ENCODE measurements at regions not wholly inside any gene's neighbourhood (a gene's known extent, or its start where the extent isn't known, plus 50 kb on each side); places are given as distances from the start of the nearest gene placed in this dataset.
"Not testable (repeated sequence)": the region's sequence is repeated elsewhere in the genome, so short reads cannot be mapped to it uniquely, and the experiment has no call there.

DNA sequence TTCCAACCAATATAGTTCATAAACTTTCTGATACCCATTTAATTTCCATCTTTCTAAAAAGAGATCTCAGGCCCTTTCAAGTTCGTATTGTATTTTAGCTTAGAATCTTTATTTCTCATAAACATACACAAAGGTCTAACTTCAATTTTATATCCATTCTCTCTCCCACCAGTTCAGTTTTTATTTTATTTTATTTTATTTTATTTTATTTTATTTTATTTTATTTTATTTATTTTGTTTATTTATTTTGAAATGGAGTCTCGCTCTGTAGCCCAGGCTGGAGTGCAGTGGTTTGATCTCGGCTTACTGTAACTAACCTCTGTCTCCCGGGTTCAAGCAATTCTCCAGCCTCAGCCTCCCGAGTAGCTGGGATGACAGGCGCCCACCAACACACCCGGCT, 552.8 kb downstream of the SLITRK5 start:
- no peak for DNase-seq (ENCODE audit: low read depth)

DNA sequence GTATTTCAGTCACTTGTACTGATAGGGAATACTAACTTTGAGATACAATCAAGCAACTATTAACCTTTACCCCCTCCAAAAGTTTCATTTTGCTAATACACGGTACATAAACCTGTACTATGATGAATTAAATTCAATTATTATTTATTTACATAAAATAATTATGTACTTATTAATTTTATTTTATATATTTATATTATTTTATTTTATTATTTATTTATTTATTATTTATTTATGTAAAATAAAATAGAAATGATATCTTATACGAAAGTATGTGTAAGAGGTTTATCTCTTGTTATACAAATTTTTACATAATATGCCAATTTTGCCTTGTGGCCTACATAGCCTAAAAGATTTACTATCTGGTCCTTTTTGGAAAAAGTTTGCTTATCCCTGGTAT, 564.3 kb downstream of the SLITRK5 start:
- DNase-seq (ENCODE audit: low read depth): no peak

DNA sequence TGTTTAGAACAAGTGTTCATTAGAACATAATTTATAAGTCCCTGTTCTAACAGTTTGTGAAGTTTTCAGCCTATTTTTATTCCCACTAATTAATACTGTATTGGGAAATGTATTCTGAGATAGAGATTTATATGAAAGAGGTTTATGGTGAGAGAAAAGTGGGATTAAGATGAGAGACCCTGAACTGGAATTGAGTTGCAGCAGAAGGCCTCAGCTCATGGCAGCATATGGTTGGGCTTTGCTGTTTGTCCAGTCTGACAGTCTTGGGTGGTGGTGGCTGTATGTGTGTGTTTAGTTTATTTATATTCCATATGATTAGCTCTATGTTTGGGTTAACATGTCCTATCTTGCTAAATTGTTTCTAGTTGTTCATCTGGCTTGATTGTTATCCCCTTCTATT, 575.1 kb downstream of the SLITRK5 start:
- no peak for DNase-seq (ENCODE audit: low read depth)

DNA sequence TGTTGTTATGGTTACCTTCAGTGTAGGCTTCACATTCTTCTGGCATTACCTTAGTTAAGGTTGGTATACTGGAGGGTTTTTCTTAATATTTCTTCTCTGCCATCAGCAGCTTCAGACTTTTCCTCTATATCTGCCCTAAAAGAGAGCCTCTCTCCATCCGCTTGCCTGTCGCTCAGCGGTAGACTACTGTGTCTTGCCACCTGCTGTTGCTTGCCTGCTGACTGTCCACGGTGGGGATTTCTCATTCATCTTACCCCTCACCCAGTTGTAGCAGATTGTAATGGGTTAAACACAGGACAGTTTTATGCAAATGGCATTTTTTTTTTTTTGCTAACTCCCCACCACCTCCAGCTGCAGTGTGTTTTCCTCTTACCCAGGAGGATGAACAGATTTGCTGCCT, 577.2 kb downstream of the SLITRK5 start:
- DNase-seq (ENCODE audit: low read depth): no peak

DNA sequence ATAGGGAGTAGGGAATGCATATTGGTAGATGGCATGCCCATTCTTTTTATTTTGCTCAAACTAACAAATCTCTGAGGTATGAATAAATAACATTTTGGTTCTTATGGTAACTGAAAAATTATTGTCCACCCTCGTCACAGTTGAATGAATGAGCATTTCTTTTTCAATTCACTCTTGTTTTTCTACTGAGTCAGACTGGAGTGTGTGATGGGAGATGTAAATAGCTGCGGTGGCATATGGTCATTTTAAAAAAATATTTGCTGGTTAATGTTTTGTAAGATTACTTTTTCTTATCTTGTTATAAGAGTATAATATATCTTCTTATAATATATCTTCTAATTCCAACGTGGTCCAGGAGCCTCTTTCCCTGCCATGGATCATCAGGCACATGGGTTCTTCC, 586.5 kb downstream of the SLITRK5 start:
- no peak for DNase-seq (ENCODE audit: low read depth)

DNA sequence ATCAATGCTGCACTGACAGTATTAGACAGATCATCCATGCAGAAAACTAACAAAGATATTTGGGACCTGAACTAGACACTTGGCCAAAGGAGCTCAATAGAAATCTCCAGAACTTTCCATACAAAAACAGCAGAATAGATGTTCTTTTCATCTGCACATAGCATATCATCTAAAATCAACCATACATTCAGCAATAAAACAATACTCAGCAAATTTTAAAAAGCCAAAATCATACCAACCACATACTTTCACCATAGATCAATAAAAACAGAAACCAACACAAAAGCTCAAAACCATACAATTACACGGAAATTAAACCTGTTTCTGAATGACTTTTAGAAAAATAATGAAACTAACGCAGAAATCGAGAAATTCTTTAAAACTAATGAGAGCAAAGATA, 592.6 kb downstream of the SLITRK5 start:
- no peak for DNase-seq (ENCODE audit: low read depth)

DNA sequence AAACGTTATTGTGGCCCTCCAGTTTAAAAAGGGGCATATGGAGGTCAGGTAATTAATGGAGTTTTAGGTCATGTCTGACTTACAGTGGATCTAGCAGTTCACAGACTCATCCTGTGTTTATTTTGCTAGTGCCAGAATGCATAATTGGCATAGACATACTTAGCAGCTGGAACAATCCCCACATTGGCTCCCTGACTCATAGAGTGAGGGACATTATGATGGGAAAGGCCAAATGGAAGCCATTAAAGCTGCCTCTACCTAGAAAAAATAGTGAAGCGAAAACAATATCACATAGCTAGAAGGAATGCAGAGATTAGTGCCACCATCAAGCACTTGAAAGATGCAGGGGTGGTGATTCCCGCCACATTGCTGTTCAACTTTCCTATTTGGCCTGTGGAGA, 610.7 kb downstream of the SLITRK5 start:
- DNase-seq (ENCODE audit: low read depth): no peak

DNA sequence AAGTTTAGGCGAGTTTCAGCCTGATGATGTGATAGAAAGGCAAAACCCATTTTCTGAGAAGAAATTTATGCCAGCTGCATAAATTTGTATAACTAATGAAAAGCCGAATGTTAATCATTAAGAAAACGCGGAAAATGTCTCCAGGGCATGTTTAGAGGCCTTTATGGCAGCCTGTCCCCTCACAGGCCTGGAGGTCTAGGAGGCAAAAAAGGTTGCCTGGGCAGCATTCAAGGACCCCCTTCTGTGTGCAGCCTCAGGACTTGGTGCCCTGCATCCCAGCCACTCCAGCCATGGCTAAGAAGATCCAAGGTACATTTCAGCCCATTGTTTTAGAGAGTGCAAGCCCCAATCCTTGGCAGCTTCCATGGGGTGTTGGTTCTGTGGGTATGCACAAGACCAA, 614.2 kb downstream of the SLITRK5 start:
- no peak for DNase-seq (ENCODE audit: low read depth)

DNA sequence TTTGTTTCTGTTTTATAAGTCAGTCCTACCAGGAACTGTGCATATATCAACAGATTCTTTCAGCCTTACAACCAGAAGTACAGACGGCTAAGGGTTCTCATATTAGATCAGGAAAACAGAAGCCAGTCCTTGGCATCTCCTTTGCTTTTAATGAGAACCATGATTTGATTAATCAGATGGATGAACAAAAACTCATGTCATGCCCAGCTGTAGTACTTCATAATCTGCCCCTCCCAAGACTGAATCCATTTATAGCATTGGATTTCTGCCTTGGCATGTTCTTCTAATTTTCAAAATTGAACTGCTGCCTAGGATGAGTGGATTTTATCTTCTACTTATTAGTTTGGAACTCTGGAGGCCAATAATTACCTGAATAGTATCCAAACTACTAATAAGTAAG, 617.2 kb downstream of the SLITRK5 start:
- DNase-seq (ENCODE audit: low read depth): no peak

DNA sequence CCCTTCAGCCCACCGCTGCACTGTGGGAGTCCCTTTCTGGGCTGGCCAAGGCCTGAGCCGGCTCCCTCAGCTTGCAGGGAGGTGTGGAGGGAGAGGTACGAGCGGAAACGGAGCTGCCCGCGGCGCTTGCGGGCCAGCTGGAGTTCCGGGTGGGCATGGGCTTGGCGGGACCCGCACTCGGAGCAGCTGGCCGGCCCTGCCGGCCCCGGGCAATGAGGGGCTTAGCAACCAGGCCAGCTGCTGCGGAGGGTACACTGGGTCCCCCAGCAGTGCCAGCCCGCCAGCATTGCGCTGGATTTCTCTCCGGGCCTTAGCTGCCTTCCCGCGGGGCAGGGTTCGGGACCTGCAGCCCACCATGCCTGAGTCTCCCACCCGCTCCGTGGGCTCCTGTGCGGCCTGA, 620.6 kb downstream of the SLITRK5 start:
- DNase-seq (ENCODE audit: low read depth): not testable (repeated sequence)

DNA sequence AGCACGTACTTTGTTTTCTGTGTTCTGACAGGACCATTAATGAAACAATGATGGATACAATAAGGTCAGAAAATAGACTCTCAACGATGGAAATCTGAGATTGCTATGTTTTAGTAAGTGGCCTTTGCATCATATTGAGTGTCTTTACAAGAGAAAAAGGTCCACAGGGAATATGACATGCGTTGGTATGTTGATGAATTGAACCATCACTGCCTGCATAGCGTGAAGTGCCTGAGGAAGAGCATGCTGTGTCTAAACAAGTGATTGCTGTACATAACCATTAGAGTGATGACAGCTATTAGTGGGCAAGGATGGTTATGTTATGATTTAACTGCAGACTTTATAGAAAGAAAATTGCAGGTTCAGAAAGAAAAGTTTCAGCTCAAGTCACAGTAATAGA, 623.2 kb downstream of the SLITRK5 start:
- DNase-seq (ENCODE audit: low read depth): no peak

DNA sequence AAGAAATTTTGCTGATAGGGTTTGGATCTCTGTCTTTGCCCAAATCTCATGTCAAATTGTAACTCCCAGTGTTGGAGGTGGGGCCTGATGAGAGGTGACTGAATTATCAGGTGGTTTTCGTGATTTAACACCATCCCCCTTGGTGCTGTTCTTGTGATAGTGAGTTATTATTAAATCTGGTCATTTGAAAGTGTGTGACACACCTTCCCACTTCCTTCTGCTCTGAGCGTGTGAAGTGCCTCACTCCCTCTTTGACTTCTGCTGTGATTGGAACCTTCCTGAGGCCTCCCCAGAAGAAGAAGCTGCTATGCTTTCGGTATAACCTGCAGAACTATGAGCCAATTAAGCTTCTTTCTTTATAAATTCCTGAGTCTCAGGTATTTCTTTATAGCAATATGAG, 632.0 kb downstream of the SLITRK5 start:
- DNase-seq (ENCODE audit: low read depth): no peak

DNA sequence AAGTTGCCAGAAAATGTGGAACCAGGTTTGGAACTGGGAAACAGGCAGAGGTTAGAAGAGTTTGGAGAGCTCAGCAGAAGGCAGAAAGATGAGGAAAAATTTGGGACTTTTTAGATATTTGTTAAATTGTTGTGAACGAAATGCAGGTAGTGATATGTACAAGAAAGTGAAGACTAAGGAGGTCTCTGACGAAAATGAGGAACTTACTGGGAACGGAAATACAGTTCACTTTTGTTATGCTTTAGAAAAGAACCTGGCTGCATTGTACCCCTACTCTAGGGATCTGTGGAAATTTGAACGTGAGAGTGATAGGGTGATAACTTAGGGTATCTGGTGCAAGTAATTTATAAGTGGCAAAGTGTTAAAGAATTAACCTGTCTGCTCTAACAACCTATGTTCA, 632.4 kb downstream of the SLITRK5 start:
- DNase-seq (ENCODE audit: low read depth): no peak

DNA sequence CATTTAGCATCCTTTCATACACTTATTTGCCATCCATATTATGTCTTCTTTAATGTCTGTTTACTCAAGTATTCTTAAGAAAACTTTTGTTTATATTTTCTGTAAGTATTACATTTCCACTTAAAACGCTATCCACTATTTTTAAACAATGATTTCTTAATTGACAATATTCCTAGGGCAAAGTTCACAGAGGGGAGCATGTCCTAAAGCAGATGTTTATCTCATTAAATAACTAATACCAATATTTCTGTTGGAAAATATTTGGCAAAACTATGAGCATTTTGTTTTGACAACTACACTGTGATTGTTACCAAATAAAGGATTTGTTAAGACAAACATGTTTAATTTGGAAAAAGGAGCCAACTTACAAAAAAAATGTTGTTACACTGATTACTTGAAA, 643.3 kb downstream of the SLITRK5 start:
- DNase-seq (ENCODE audit: low read depth): no peak

DNA sequence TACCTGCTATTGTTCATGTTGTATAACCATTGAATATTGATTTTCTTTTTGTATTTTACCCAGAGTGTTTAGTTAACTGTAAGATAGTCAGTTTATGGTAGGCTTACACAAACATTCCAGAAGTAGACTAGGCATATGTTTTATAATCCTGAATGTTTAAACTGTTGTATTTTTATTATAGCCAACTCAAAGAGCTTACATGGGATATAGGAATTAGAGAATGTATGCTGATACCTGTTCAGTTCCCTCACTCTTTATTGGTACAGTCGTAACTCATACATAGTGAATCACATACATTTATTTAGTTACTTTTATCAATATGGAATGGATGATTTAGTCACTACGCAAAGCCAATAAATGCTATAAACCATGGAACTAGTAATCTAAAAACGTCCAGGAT, 657.9 kb downstream of the SLITRK5 start:
- DNase-seq (ENCODE audit: low read depth): no peak

DNA sequence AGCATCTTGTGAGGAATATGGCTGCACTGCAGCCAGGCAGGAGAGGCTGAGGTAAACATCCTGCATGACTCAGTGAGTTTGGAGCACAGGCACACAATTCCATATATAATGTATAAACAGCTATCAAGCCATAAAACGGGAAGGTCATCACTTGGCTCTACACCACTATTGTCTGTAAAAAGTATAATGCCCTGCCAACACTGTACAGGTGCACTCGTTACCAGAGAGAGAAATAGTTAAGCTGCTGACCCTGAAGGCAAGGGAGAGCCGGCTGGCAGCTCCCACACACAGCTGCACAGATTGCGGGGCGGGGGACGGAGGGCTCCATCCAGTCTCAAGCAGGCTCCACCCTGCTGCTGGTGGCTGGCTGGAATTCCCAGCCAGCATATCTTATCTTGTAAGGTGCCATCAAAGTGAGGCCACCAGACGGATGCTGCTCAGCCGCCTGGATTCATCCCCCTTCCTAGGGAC, 668.1 kb downstream of the SLITRK5 start:
- DNase-seq (ENCODE audit: low read depth): no peak

DNA sequence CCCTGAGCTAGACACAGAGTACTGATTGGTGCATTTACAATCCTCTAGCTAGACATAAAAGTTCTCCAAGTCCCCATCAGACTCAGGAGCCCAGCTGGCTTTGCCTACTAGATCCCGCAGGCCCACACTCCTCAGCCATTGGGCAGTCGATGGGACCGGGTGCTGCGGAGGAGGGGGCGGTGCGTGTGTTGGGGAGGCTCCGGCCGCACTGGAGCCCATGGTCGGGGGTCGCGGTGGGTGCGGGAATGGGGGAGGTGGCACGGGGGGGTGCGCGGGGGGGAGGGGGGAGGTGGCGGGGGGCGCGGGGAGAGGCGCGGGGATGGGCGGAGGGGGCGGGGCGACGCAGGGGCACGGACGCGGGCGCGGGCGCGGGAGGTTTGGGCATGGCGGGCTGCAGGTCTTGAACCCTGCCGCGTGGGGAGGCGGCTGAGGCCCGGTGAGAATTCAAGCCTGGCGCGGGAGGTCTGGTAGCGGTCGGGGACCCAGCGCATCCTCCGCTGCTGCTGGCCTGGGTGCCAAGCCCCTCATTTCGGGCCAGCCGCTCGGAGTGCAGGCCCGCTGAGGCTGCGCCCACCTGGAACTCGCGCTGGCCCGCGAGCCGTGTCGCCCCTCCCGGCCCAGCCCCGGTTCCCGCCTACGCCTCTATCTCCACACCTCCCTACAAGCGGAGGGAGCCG, 674.1 kb downstream of the SLITRK5 start:
- no peak for DNase-seq (ENCODE audit: low read depth)

DNA sequence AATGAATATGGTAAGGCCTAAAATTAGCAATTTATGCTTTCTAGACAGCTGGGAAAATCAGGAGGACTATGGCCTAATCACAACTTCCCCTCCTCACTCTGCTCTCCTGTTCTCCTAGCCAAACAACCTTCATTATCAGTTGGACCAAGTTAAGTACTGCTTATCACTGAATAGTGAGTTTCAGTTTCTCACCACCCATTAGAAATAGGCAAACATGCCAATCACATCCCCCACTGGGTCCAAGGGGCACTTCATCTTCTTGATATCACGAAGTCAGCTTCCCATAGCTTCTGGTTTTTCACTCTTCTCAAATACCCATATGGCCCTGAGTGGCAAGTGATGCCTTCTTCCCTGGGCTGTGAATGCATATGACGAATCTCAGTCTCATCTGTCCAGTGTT, 689.6 kb downstream of the SLITRK5 start:
- no peak for DNase-seq (ENCODE audit: low read depth)

DNA sequence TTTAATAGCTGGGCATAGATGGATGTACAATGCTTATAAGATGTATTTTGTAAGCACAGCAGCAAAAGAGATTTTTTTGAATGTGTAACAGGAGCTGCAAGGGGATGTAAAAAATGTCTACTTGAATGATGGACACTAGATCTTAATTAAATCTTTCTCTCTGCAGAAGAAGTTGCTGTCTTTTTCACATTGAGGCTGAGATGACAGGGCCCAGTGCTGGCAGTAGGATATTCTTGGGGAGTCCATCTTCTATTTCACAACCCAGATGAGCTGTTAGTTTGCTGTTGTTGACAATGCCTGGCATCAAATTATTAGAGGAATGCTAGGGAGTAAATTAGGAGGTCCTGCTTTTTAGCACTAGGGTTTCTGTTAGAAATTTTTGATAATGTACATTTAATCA, 698.7 kb downstream of the SLITRK5 start:
- no peak for DNase-seq (ENCODE audit: low read depth)

DNA sequence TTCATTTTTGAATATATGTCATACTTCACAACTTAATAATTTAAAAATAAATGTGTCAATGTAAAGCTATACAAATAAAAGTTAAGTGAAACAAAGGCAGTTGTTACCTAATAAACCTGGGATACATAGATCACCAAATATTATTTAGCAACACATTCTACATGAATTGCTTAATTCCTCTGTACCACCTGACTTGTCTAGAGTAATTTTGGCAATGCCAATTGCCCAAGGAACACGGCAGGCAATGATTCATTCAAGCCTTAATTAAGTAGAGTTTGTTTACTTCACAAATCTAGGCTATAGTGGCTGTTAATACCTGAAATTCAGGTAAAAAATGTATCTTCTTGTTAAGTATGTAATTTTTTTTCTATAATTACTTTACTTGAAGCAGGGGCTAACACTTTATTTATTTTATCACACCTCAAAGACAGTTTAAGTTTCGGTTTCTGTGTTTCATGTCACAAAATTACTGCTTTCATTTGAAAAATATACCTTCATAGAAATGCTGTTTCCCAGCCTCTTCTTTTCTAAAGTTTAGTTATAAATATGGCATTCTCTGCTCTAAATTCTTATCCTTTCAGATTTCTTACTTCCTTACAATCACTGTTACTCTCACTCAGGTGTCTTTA, 705.7 kb downstream of the SLITRK5 start:
- DNase-seq (ENCODE audit: low read depth): no peak

DNA sequence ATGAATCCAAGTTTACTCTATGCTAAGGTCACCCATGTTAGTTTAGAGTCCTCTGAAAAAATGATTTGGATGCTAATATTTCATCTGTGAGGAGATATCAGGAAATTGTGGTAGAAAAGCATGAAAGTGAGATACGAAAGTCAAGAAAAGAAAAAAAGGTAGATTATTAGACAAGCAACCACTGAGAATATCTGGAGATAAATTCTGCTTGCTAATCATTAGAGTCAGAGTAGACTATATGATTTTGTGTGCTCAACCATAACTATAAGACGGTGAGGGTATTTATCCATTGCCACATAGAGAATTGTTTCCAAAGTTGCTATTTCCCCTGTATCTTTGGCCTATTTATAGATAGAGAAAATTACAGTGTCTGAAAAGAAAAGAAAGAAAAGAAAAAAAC, 706.7 kb downstream of the SLITRK5 start:
- no peak for DNase-seq (ENCODE audit: low read depth)

DNA sequence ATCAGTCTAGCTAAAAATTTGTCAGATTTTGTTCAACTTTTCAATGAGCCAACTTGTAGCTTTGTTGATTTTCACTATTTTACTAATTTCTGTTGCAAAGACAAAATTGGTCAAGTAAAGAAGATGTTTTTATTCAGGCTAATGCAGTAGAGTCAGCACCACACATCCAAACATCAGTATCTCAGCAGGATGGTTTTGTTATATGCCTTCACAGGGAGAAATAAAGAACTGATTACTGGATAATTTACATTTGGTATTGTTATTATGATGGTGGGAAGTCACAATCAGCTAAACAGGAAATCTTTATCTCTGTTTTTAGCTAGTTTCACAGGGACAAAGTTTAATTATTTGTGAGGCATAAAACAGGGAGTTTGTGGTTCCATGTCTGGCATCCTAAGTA, 713.4 kb downstream of the SLITRK5 start:
- DNase-seq (ENCODE audit: low read depth): no peak

DNA sequence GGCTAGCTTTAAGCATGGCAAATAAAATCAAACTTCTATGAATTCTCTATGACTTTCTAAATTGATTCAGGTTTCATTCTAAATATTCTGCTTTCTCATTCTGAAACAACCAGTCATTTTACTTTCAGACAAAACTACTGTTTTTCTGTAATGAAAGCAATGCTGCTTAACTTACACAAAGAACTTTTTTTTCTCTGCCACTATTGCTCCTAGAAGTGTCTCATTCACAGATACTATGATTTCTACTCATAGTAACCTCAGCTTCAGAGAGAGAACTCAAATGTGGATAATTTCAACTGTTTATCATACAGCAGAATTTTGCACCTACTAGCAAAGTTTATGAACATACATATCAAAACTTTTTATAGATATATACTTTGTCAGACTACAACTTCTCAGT, 724.6 kb downstream of the SLITRK5 start:
- no peak for DNase-seq (ENCODE audit: low read depth)

DNA sequence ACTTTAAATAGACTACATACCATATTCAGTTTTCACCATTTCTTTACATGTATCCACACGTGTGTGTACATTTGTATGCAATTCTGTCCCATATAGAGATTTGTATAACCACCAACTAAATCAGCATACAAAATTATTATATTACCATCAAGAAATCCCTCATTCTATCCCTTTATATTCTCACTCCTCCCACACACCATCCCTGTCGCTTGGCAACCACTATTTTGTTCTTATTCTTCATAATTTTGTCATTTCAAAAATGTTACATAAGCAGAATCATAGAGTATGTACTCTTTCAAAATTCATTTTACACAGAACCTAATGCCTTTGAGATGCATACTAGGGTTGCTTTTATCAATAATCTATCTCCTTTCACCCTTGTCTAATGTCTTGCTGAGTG, 740.5 kb downstream of the SLITRK5 start:
- DNase-seq (ENCODE audit: low read depth): no peak
